Body of pancreas (tissue), 4 donors: ENCODE measurements at regions not wholly inside any gene's neighbourhood (a gene's known extent, or its start where the extent isn't known, plus 50 kb on each side); places are given as distances from the start of the nearest gene placed in this dataset.

ENCODE experiments used
- CTCF ChIP-seq, 7 experiments: fragments of 450-650 bp in 4 of 7; fragments of 200-600 bp in 3 of 7; sonication (generic) in 3 of 7; IDR thresholded peaks; one replicate each; pipeline ENCODE4 v1.5.1; 2016 to 2019; ENCODE audit warnings: antibody characterized with exemption in 7 of 7
- POLR2A ChIP-seq, 3 donors: fragments of 450-650 bp; IDR thresholded peaks; one replicate each; pipeline ENCODE4 v1.6.1; 2016; ENCODE audit warnings: antibody characterized with exemption in 3 of 3, mild to moderate bottlenecking in 2 of 3

GRCh38 chr21:20618878-20619277 is 379.3 kb upstream of the NCAM2 start:
- no peak for TF ChIP-seq POLR2A (IDR thresholded peaks at IDR 0.05)
- no peak for TF ChIP-seq CTCF (IDR thresholded peaks at IDR 0.05)
